Activated T-cell treated with anti-CD3 and anti-CD28 coated beads, Interleukin-2, amount 50 U/mL, for 4 hours (primary cell): ENCODE measurements at regions not wholly inside any gene's neighbourhood (a gene's known extent, or its start where the extent isn't known, plus 50 kb on each side); places are given as distances from the start of the nearest gene placed in this dataset.

Experiments used
- ATAC-seq, 2 donors: fragments of 200-7000 bp; cut with Tn5 transposase; one replicate each; pipeline ENCODE4 v1.10.0; 2021
- DNase-seq: peaks from one replicate; pipeline ENCODE4 v3.0.0-alpha.2; 2020
- H3K27me3 Mint-ChIP-seq: one replicate; pipeline ENCODE4 v1.8.0; 2021; ENCODE audit warnings: low read depth, mixed read lengths
- H3K36me3 Mint-ChIP-seq: one replicate; pipeline ENCODE4 v1.8.0; 2022; ENCODE audit warnings: mixed read lengths; ENCODE audit not compliant: insufficient read depth
- H3K4me1 Mint-ChIP-seq: one replicate; pipeline ENCODE4 v1.8.0; 2021; ENCODE audit warnings: low read depth, mixed read lengths
- H3K4me3 Mint-ChIP-seq: one replicate; pipeline ENCODE4 v1.8.0; 2021; ENCODE audit warnings: mild to moderate bottlenecking, moderate library complexity, mixed read lengths
- H3K9me3 Mint-ChIP-seq: one replicate; pipeline ENCODE4 v1.8.0; 2021; ENCODE audit warnings: mixed read lengths

GRCh38 chr10:4018054-4018511, 233.1 kb upstream of the KLF6 start:
- no peak for DNase-seq
- Mint-ChIP-seq H3K36me3 (no peaks in the 10 kb centered on the region), H3K27me3 (no peaks in the 10 kb centered on the region), H3K4me1 (peaks cover 15% of the 10 kb centered on the region), H3K9me3 (peaks cover 4% of the 10 kb centered on the region), H3K4me3 (no peak overlapping the region)
- ATAC-seq, result peak; percentile 7 to 44

- H3K9me3 Mint-ChIP-seq, result peaks cover 4% of the 10 kb centered on the region
- ATAC-seq (no peak), DNase-seq (no peak)
- no peaks in the 10 kb centered on the region for H3K27me3 Mint-ChIP-seq
- H3K4me1 Mint-ChIP-seq, result peaks cover 15% of the 10 kb centered on the region
- no peak overlapping the region for H3K4me3 Mint-ChIP-seq
- no peaks in the 10 kb centered on the region for H3K36me3 Mint-ChIP-seq
These were observed 232.3 kb upstream of the KLF6 start for GRCh38 chr10:4017336-4017735.

DNA sequence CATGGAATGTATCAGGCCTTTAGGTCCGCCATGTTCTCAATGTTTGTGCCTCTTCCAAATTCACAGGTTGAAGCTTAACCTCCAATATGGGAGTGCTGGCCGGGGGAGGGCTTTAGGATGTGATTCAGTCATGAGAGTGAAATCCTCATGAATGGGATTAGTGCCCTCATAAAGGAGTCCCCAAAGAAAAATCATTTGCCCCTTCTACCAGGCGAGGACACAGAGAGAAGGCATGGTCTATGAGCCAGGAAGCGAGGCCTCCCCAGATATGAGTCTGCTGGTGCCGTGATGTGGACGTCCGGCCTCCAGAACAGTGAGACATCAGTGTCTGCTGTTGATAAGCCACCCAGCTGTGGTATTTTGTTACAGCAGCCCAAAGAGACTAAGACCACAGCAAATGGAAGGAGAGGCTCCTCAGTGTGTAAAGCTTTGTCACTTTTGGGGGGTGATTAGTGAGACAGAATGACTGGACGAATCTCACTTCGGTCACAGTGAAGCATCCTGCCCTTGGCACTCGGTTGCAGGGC, 231.3 kb upstream of the KLF6 start:
- Mint-ChIP-seq H3K36me3 (no peaks in the 10 kb centered on the region), H3K9me3 (peaks cover 2% of the 10 kb centered on the region), H3K4me3 (no peak overlapping the region), H3K4me1 (peaks cover 15% of the 10 kb centered on the region), H3K27me3 (no peaks in the 10 kb centered on the region)
- no peak for ATAC-seq
- no peak for DNase-seq

- Mint-ChIP-seq H3K4me1 (peaks cover 11% of the 10 kb centered on the region), H3K27me3 (no peaks in the 10 kb centered on the region), H3K36me3 (no peaks in the 10 kb centered on the region), H3K4me3 (no peak overlapping the region), H3K9me3 (no peaks in the 10 kb centered on the region)
- DNase-seq (peak; percentile 37), ATAC-seq (peak; percentile 51 to 89)
These were observed 228.7 kb upstream of the KLF6 start for GRCh38 chr10:4013651-4014121.

GRCh38 chr10:4012848-4013247, 227.8 kb upstream of the KLF6 start:
- DNase-seq (no peak), ATAC-seq (no peak)
- H3K36me3 Mint-ChIP-seq, result no peaks in the 10 kb centered on the region
- no peak overlapping the region for H3K4me3 Mint-ChIP-seq
- peaks cover 7% of the 10 kb centered on the region for H3K4me1 Mint-ChIP-seq
- H3K9me3 Mint-ChIP-seq, result no peaks in the 10 kb centered on the region
- no peaks in the 10 kb centered on the region for H3K27me3 Mint-ChIP-seq

DNA sequence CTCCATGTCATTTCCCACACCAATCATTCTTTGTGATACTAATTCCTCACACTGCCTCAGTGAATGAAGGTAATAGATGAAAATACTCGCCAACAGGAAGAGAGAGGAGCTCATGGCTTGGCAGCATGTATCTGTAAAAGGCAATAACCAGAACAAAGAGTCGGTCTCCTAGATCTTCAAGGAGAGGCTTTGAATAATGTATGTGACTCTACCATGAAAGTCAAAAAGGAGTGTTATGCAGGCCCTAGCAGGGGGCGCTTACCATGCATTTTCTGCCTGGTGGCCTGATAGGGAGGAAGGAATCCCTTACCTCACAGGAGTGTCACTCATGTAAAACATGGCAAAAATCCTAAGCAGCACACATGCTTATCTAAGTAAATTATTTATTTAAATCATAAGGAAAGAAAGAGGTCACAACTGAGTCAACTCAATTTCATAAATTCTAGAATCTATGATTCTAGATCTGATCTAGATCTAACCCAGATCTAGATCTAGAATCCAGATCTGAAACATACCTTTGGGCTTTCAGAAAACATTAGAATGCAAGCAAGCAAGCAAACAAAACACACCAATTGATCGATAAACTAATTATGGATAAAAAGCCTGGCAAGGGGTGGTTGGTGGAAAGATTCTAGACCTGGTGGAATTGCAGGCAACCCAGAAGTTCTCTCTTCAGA, 226.3 kb upstream of the KLF6 start:
- no peak for ATAC-seq

DNA sequence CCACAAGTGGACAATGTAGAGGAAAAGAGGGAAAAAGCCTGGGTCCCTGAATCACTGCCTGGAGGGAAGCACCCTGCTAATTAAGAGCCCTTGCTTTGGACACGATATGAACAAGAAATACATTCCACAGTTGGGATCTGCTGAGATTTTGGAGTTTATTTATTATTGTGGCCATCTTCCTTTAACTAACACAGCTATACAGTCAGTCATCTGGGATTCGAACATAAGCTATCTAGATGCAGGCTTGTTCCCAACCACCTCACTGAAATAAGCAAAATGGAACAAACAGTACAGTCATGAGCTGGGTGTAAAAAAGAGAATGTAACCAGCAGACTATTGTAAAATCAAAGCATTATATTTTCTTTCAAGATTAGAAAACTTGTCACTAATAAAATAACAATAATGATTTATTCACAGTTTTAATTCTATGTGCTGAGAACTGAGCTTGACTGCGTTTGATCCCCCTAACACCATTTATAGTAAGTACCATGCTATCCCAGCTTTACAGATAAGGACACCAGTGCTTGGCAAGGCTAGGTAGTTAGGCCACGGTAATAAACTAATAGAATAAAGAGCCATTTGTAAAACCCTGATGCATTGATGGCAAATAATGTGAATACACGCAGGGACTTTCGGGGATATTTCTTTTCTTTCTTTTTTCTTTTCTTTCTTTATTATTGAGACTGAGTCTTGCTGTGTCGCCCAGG, 223.8 kb upstream of the KLF6 start:
- Mint-ChIP-seq H3K9me3 (no peaks in the 10 kb centered on the region), H3K36me3 (no peaks in the 10 kb centered on the region), H3K27me3 (no peaks in the 10 kb centered on the region), H3K4me1 (peaks cover 5% of the 10 kb centered on the region), H3K4me3 (no peak overlapping the region)
- no peak for DNase-seq
- no peak for ATAC-seq

More for the DNA sequence above, 226.3 kb upstream of the KLF6 start:
- Mint-ChIP-seq H3K36me3 (no peaks in the 10 kb centered on the region), H3K4me3 (no peak overlapping the region), H3K9me3 (no peaks in the 10 kb centered on the region), H3K4me1 (peaks cover 7% of the 10 kb centered on the region), H3K27me3 (no peaks in the 10 kb centered on the region)
- DNase-seq, result no peak

DNA sequence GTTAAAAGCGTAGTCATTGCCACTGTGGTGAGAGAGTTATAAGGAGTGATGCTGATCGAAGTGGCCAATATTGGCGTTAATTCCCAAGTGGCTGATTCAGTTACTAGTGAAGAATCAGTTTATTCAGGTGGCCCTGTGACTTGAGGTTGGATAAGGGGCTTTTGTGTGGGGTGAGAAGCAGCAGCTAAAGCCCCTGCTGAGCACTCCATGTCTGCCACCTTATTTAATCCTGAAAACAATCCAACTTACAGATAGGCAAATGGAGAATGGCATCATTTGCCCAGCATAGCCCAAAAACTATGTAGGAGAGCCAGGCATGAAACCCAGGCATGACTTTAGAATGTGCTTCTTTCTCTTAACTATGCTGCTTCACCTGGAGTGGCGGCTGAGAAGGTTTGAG, 222.8 kb upstream of the KLF6 start:
- no peak for ATAC-seq

DNA sequence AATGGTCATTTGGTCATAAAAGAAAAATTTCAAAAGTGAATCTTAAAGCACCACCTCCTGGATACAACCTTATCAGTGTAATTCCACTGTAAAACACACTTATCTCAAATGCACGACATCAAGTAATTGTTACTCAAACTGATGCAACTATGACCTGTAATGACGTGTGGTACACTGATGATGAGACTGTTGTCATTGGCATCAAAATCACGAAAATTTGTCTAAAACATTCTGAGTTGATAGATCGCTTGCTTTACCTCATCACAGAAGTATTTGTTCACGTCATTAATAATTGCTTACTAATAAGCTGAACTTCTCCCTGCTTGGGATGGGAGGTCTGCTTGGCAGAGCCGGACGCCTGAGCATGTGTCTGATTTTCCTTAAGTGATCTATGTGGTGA, 221.8 kb upstream of the KLF6 start:
- ATAC-seq, result no peak
- H3K4me3 Mint-ChIP-seq, result no peak overlapping the region
- H3K9me3 Mint-ChIP-seq, result no peaks in the 10 kb centered on the region
- no peaks in the 10 kb centered on the region for H3K36me3 Mint-ChIP-seq
- no peaks in the 10 kb centered on the region for H3K4me1 Mint-ChIP-seq
- no peaks in the 10 kb centered on the region for H3K27me3 Mint-ChIP-seq
- DNase-seq, result no peak

More for the DNA sequence above, 222.8 kb upstream of the KLF6 start:
- H3K9me3 Mint-ChIP-seq, result no peaks in the 10 kb centered on the region
- no peak overlapping the region for H3K4me3 Mint-ChIP-seq
- no peak for DNase-seq
- no peaks in the 10 kb centered on the region for H3K27me3 Mint-ChIP-seq
- no peaks in the 10 kb centered on the region for H3K4me1 Mint-ChIP-seq
- no peaks in the 10 kb centered on the region for H3K36me3 Mint-ChIP-seq

DNA sequence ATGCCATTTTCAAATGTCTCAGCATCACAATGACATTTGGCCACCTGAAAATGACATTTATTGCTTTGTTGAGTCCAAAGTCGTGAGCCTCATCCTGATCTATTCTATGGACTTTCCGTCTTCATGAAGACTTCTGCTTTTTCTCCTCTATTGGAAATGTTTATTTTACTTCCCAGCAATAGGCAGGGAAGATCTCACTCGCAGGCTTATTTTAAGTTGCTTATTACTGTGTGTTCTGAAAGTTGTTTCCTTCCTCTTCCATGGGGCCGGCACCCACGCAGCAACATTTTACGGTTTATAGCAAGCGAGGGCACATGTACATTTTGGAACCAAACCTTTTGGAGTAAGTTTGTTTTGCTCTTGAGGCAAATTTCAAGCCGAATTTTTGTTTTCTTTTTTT, 221.0 kb upstream of the KLF6 start:
- no peak for DNase-seq

DNA sequence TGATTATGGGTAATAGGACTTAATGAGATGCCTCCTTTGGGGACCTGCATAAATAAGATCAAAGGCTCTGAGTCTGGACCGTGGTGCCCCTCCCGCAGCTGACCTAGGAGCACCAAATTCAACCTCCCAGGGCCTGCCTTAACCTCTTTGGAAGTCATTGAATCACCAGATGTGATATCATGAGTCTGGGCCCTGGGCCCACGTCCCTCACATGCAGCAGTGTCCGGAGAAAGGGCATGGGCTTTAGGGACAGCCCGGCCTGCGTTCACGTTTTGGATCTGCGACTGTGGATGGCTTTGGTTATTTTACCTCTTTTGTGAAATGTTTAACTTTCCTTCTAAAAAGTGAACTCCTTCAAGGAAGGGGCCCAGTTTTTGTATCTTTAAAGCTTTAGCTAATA, 220.0 kb upstream of the KLF6 start:
- Mint-ChIP-seq H3K4me1 (no peaks in the 10 kb centered on the region), H3K9me3 (peaks cover 9% of the 10 kb centered on the region), H3K36me3 (no peaks in the 10 kb centered on the region), H3K27me3 (no peaks in the 10 kb centered on the region), H3K4me3 (no peak overlapping the region)
- DNase-seq, result no peak
- ATAC-seq, result no peak

More for the DNA sequence above, 221.0 kb upstream of the KLF6 start:
- Mint-ChIP-seq H3K4me1 (no peaks in the 10 kb centered on the region), H3K4me3 (no peak overlapping the region), H3K27me3 (no peaks in the 10 kb centered on the region), H3K36me3 (no peaks in the 10 kb centered on the region), H3K9me3 (peaks cover 3% of the 10 kb centered on the region)
- ATAC-seq, result no peak

DNA sequence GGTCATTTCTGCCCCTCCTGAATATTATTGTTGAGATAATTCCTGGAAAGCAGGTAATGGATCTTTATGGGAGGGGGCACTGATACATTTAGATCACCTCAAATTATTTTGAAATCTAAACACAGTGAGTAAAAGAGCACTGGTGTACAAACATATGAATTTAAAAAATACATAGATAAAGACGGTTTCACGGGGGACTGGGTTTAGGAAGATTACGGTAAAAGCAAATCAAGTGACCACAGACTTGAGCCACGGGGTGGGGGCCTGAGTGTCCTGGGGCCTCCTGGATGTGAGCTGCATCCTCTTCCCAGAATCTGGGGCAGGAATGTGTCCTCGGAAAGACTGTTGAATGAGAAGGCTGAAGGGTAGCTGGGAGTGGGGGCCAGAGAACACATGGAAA, 219.1 kb upstream of the KLF6 start:
- H3K27me3 Mint-ChIP-seq, result no peaks in the 10 kb centered on the region
- no peak overlapping the region for H3K4me3 Mint-ChIP-seq
- no peaks in the 10 kb centered on the region for H3K4me1 Mint-ChIP-seq
- ATAC-seq (no peak), DNase-seq (no peak)
- H3K9me3 Mint-ChIP-seq, result peaks cover 10% of the 10 kb centered on the region
- H3K36me3 Mint-ChIP-seq, result no peaks in the 10 kb centered on the region

- Mint-ChIP-seq H3K4me3 (no peak overlapping the region), H3K27me3 (no peaks in the 10 kb centered on the region), H3K4me1 (no peaks in the 10 kb centered on the region), H3K9me3 (peaks cover 10% of the 10 kb centered on the region), H3K36me3 (no peaks in the 10 kb centered on the region)
- DNase-seq, result no peak
- no peak for ATAC-seq
These were observed 218.5 kb upstream of the KLF6 start for GRCh38 chr10:4003348-4003973.

- Mint-ChIP-seq H3K36me3 (no peaks in the 10 kb centered on the region), H3K9me3 (peaks cover 10% of the 10 kb centered on the region), H3K27me3 (no peaks in the 10 kb centered on the region), H3K4me3 (no peak overlapping the region), H3K4me1 (peaks cover 1% of the 10 kb centered on the region)
- DNase-seq (no peak), ATAC-seq (no peak)
These were observed 216.8 kb upstream of the KLF6 start for GRCh38 chr10:4001811-4002210.
